GM12872 (cell line): ENCODE measurements at regions not wholly inside any gene's neighbourhood (a gene's known extent, or its start where the extent isn't known, plus 50 kb on each side); places are given as distances from the start of the nearest gene placed in this dataset.
A peak's percentile ranks its signal among the peaks of the same experiment; 100 is the strongest.

Experiments
- TF ChIP-seq, protein P1 (sequence below): IDR thresholded peaks from 3 replicates; pipeline ENCODE4 v1.5.1; 2011; ENCODE audit warnings: low read depth, mild to moderate bottlenecking, low read length, moderate library complexity; ENCODE audit not compliant: insufficient read depth

DNA sequence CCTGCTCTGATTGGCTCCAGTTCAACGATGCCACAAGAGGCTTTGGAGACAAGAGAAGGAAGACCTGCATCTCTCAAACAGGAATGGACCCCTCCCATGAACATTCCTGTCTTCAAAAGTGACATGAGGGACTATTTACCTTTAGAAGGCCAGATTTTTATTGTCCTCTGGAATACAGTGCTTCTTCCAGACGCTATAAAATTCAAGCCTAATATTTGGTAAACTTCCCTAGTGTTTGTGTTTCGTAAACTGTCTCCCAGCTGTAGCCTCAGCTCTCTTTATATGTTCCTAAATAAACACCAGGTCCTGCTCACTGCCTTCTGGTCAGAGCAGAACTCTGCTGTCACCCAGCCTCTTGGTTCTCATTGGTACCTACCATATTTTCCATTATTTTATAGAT lies 157.8 kb downstream of the CCDC34 start:
- TF ChIP-seq, protein P1, sequence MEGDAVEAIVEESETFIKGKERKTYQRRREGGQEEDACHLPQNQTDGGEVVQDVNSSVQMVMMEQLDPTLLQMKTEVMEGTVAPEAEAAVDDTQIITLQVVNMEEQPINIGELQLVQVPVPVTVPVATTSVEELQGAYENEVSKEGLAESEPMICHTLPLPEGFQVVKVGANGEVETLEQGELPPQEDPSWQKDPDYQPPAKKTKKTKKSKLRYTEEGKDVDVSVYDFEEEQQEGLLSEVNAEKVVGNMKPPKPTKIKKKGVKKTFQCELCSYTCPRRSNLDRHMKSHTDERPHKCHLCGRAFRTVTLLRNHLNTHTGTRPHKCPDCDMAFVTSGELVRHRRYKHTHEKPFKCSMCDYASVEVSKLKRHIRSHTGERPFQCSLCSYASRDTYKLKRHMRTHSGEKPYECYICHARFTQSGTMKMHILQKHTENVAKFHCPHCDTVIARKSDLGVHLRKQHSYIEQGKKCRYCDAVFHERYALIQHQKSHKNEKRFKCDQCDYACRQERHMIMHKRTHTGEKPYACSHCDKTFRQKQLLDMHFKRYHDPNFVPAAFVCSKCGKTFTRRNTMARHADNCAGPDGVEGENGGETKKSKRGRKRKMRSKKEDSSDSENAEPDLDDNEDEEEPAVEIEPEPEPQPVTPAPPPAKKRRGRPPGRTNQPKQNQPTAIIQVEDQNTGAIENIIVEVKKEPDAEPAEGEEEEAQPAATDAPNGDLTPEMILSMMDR, result no peak

GRCh38 chr11:27204529-27204928 lies 158.5 kb downstream of the CCDC34 start:
- TF ChIP-seq, protein P1, result 0 out of 3 replicates have a peak, but pooled peaks have one; percentile 29

- TF ChIP-seq, protein P1, result no peak
Measured at GRCh38 chr11:27203077-27203647, 159.9 kb downstream of the CCDC34 start.

GRCh38 chr11:27201454-27202302 lies 161.1 kb downstream of the BBOX1 start:
- TF ChIP-seq, protein P1, result no peak

DNA sequence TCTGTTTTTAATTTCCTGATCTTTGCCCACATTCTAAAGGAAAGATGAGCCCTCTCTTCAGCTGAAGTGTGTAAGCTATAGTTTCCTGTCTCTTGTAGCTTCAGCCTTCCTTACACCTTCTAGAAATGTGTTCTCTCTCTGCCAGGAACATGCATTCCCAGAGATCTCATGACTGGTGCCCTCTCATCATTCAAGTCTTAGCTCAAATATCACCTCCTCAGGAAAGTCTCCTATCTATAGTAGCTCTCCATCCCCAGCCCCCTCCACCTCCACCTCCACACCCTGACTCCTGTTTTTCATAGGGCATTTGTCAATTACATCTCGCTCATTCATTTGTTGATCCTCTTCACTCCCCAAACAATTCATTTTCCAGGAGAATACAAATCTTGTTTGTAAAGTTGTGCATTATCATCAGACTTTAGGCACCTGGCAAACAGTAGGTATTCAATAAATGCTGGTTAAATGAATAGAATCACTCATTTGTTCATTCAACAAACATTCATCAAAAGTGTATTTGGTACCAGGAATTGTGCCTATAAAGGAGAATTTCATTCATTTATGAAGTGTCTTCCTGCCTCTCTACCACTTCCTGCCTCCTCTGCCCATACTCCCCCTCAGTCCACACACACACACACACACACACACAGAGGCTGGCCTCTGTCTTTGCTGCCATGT lies 160.3 kb downstream of the BBOX1 start:
- TF ChIP-seq, protein P1, result no peak

DNA sequence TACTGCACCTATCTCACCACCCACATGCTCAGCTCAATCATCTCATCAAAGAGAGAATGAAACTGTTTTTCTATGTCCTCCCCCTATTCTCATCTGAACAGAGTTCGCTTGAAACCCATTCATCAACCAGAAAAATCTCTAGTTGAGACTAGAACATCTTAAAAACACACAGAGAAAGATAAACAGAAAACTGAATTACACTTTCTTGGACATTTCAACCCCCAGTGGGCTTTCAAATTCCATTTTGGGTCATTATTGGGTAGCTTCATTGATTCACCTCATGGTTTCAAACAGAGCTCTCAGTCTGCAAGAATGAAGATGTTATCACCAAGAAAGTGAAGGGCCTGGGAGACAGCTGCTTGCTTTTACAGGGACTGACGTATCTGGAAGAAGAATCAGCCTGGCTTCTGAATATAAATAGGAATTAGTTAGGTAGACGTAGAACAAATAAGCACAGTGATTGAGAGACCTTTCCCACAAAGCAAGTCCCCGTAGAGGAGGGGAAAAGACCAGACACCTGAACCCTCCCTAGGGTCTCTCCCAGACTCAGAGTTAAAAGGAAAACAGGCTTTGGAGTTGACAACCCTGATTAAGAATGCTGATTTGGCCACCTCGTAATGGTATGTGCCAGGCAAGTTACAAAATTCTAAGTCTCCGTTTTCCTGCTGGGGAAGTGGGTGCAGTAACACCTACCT lies 155.7 kb downstream of the BBOX1 start:
- TF ChIP-seq, protein P1, result no peak

GRCh38 chr11:27195837-27196202 lies 155.2 kb downstream of the BBOX1 start:
- TF ChIP-seq, protein P1, result no peak
